ENCODE measurements at regions not wholly inside any gene's neighbourhood (a gene's known extent, or its start where the extent isn't known, plus 50 kb on each side); places are given as distances from the start of the nearest gene placed in this dataset.

DNA sequence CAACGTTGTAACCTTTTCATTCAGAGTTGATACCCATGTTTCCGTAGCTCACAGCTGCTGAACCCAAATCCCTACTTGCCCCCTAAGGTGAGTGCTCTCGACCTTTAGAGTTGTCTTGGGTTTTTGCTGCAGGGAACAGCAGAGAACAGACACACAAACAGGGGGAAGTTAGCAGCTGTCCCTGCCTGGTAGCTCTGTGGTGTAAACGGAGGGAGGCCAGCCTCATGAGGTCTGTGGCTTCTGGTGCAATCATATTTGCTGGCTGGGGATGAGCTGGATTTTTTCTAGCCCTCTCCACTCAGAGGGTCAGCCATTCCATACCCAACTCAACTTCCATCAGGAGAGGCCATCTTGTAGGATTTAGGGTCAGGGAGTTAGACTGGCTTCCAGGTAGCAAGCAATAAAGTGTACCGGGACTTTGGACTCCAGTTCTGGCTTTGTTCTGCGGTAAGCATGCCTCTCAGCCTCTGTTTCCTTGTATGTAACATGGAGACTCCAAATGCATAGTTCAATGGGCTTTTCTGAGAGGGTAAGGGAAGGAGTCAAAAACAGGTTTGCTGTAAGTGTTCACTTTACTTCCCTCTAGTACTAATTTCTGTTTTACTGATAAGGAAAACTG is 218.9 kb downstream of the MID1IP1 start:
- DNase-seq (ENCODE audit: low spot score): no peak
- ATAC-seq (ENCODE audit: low FRiP score): no peak
- TF ChIP-seq, protein P1, sequence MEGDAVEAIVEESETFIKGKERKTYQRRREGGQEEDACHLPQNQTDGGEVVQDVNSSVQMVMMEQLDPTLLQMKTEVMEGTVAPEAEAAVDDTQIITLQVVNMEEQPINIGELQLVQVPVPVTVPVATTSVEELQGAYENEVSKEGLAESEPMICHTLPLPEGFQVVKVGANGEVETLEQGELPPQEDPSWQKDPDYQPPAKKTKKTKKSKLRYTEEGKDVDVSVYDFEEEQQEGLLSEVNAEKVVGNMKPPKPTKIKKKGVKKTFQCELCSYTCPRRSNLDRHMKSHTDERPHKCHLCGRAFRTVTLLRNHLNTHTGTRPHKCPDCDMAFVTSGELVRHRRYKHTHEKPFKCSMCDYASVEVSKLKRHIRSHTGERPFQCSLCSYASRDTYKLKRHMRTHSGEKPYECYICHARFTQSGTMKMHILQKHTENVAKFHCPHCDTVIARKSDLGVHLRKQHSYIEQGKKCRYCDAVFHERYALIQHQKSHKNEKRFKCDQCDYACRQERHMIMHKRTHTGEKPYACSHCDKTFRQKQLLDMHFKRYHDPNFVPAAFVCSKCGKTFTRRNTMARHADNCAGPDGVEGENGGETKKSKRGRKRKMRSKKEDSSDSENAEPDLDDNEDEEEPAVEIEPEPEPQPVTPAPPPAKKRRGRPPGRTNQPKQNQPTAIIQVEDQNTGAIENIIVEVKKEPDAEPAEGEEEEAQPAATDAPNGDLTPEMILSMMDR (IDR thresholded peaks at IDR 0.05): no peak

GRCh38 chrX:39022106-39022505 is 220.8 kb downstream of the MID1IP1 start:
- ATAC-seq (ENCODE audit: low FRiP score): no peak
- TF ChIP-seq, protein P1 (IDR thresholded peaks at IDR 0.05): no peak
- no peak for DNase-seq (ENCODE audit: low spot score)

GRCh38 chrX:39029221-39029620 is 228.0 kb downstream of the MID1IP1 start:
- TF ChIP-seq, protein P1 (IDR thresholded peaks at IDR 0.05): no peak
- ATAC-seq (ENCODE audit: low FRiP score) (no peak), DNase-seq (ENCODE audit: low spot score) (no peak)

DNA sequence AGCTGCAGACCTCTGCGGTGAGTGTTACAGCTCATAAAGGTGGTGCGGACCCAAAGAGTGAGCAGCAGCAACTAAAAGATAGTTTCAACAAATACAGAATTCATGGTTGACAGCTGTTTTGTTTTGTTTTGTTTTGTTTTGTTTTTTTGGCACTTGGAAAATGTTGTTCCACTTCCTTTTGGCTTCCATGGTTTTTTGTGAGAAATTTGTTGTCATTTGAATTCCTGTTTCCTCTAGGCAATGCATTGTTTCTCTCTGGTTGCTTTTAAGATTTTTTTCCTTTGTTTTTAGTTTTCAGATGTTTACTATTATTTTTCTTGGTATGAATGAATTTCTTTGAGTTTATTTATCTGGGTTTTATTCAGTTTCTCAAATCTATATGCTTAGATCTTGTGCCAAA is 229.4 kb downstream of the MID1IP1 start:
- DNase-seq (ENCODE audit: low spot score) (no peak), ATAC-seq (ENCODE audit: low FRiP score) (no peak)
- TF ChIP-seq, protein P1 (IDR thresholded peaks at IDR 0.05): no peak

DNA sequence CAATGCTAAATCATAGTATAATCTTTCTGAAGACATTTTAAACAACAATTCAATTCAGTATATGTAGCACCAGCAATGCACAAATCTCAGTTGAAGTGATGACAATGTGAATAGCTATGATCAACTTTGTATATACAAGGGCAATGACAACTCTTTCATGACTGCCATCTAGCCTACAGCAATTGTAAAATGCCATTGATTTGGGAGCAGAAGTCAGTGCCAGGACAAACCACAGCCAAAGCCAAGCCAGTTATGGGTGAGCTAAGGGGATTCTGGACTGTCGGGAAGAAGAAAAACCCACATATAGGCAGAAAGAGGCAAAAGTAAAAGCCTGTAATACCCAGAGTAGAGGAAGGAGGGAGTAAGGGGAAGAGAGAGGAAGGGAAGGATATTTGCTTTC is 238.6 kb downstream of the MID1IP1 start:
- DNase-seq (ENCODE audit: low spot score): no peak
- no peak for ATAC-seq (ENCODE audit: low FRiP score)
- TF ChIP-seq, protein P1 (IDR thresholded peaks at IDR 0.05): no peak

DNA sequence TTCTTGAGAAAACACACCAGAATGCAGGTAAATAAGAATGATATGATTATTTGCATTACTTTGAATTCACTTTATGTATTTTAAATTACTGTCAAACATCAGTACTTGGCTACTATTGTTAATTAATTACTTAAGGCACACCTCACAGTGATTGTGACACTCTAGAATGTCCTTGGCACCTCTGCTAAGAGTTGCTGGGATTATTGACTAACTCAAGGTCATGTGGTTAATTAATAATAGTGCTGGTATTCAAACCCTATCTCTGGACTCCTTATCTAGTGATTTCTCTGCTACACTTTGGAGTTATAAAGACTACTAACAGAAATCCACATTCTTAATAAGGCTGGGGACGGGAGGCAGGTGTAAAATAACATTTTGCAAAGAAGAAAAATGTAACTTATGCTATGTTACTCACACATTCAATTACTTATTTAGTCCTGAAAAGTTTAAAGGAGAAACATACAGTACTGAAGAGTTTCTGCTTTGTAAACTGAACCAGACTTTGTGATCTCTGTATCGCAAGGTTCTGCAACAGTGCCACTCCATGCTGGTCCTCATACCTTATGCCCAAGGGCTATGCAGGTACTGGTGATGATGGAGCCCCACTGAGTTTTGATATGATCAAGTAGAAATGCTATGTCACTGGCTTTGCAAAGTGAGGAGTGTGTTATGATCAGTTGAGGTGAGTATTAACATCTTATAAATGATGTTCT is 242.7 kb downstream of the MID1IP1 start:
- ATAC-seq (ENCODE audit: low FRiP score): no peak
- TF ChIP-seq, protein P1 (IDR thresholded peaks at IDR 0.05): no peak
- DNase-seq (ENCODE audit: low spot score): no peak

- TF ChIP-seq, protein P1 (IDR thresholded peaks at IDR 0.05): no peak
- no peak for DNase-seq (ENCODE audit: low spot score)
- ATAC-seq (ENCODE audit: low FRiP score): no peak
These were observed 245.9 kb downstream of the MID1IP1 start for GRCh38 chrX:39047174-39047573.
